HG03469 (cell line): ENCODE measurements at regions not wholly inside any gene's neighbourhood (a gene's known extent, or its start where the extent isn't known, plus 50 kb on each side); places are given as distances from the start of the nearest gene placed in this dataset.

ENCODE experiments used
- ATAC-seq: cut with Tn5 transposase; IDR thresholded peaks from one replicate; pipeline ENCODE4 v1.9.1; 2021; ENCODE audit warnings: mild to moderate bottlenecking, moderate library complexity, moderate number of reproducible peaks; ENCODE audit not compliant: unreplicated experiment

GRCh38 chr5:31049936-31050704 lies 143.4 kb upstream of the CDH6 start:
- no peak for ATAC-seq

GRCh38 chr5:31049461-31049860 lies 144.0 kb upstream of the CDH6 start:
- no peak for ATAC-seq

GRCh38 chr5:31048282-31049270 lies 144.9 kb upstream of the CDH6 start:
- no peak for ATAC-seq

GRCh38 chr5:31047621-31048020 lies 145.9 kb upstream of the CDH6 start:
- ATAC-seq, result no peak

- no peak for ATAC-seq
Observed at GRCh38 chr5:31047007-31047406, 146.5 kb upstream of the CDH6 start.

- no peak for ATAC-seq
Observed at GRCh38 chr5:31036411-31036810, 157.1 kb upstream of the CDH6 start.

- ATAC-seq, result no peak
Observed at GRCh38 chr5:31033295-31033694, 160.2 kb upstream of the CDH6 start.

- ATAC-seq, result no peak
Observed at GRCh38 chr5:31029925-31030324, 163.6 kb upstream of the CDH6 start.

- no peak for ATAC-seq
Observed at GRCh38 chr5:31027721-31028120, 165.8 kb upstream of the CDH6 start.

- no peak for ATAC-seq
Observed at GRCh38 chr5:31023105-31023504, 170.4 kb upstream of the CDH6 start.

GRCh38 chr5:31021181-31021624 lies 172.3 kb upstream of the CDH6 start:
- ATAC-seq, result no peak

- ATAC-seq, result no peak
Observed at GRCh38 chr5:31008231-31008630, 185.3 kb upstream of the CDH6 start.

- ATAC-seq, result no peak
Observed at GRCh38 chr5:31007672-31008071, 185.8 kb upstream of the CDH6 start.

GRCh38 chr5:31000287-31000686 lies 193.2 kb upstream of the CDH6 start:
- ATAC-seq, result no peak

GRCh38 chr5:30997681-30998080 lies 195.8 kb upstream of the CDH6 start:
- no peak for ATAC-seq

GRCh38 chr5:30994902-30995301 lies 198.6 kb upstream of the CDH6 start:
- ATAC-seq, result no peak

GRCh38 chr5:30994176-30994575 lies 199.3 kb upstream of the CDH6 start:
- no peak for ATAC-seq

- ATAC-seq, result no peak
Observed at GRCh38 chr5:30991462-30991861, 202.0 kb upstream of the CDH6 start.

GRCh38 chr5:30981576-30981975 lies 211.9 kb upstream of the CDH6 start:
- ATAC-seq, result no peak

GRCh38 chr5:30968971-30969370 lies 224.5 kb upstream of the CDH6 start:
- no peak for ATAC-seq

- no peak for ATAC-seq
Observed at GRCh38 chr5:30960036-30960435, 233.4 kb upstream of the CDH6 start.

GRCh38 chr5:30959238-30959637 lies 234.2 kb upstream of the CDH6 start:
- ATAC-seq, result no peak
